Sigmoid colon (tissue), 6 donors: ENCODE measurements at regions not wholly inside any gene's neighbourhood (a gene's known extent, or its start where the extent isn't known, plus 50 kb on each side); places are given as distances from the start of the nearest gene placed in this dataset.
A peak's percentile ranks its signal among the peaks of the same experiment; 100 is the strongest.

Experiments
- DNase-seq: peaks from one replicate; pipeline ENCODE4 v3.0.0-alpha.2; 2019
- H3K27ac ChIP-seq, 4 donors: fragments of 200-600 bp; sonication (generic); one replicate each; pipeline ENCODE4 v1.5.1; 2016 to 2019; ENCODE audit warnings: mild to moderate bottlenecking in 1 of 4
- H3K27me3 ChIP-seq, 3 donors: fragments of 200-600 bp; sonication (generic); one replicate each; pipeline ENCODE4 v1.5.1; 2019; ENCODE audit warnings: mild to moderate bottlenecking in 1 of 3
- H3K36me3 ChIP-seq, 4 donors: fragments of 200-600 bp; sonication (generic); one replicate each; pipeline ENCODE4 v1.5.1; 2016 to 2019
- H3K4me1 ChIP-seq, 4 donors: fragments of 200-600 bp; sonication (generic); one replicate each; pipeline ENCODE4 v1.5.1; 2017 to 2019
- H3K4me3 ChIP-seq, 4 donors: fragments of 200-600 bp; sonication (generic); one replicate each; pipeline ENCODE4 v1.5.1; 2017 to 2019; ENCODE audit warnings: mild to moderate bottlenecking in 2 of 4, moderate library complexity in 1 of 4
- H3K9me3 ChIP-seq, 4 donors: fragments of 200-600 bp in 3 of 4; sonication (generic) in 3 of 4; one replicate each; pipeline versions ENCODE4 v1.5.1 to v1.6.1; 2013 to 2019
- EP300 ChIP-seq, 4 donors: sonication (generic); formaldehyde crosslinking; IDR thresholded peaks; one replicate each; pipeline ENCODE4 v1.6.1; 2017; ENCODE audit warnings: antibody characterized with exemption in 4 of 4
- POLR2A ChIP-seq, 2 donors: fragments of 450-650 bp; IDR thresholded peaks; one replicate each; pipeline ENCODE4 v1.6.1; 2016; ENCODE audit warnings: antibody characterized with exemption in 2 of 2, mild to moderate bottlenecking in 2 of 2, moderate library complexity in 2 of 2
- POLR2AphosphoS5 ChIP-seq, 4 donors: sonication (generic); formaldehyde crosslinking; IDR thresholded peaks; one replicate each; pipeline ENCODE4 v1.6.1; 2017; ENCODE audit warnings: antibody characterized with exemption in 4 of 4
- WGBS, 2 donors: extraction: QIAGEN DNeasy Blood & Tissue Kit; methylation state at CpG; one replicate each; pipeline ENCODE4 v1.1.7; 2013; 5-methylcytosine and 5-hydroxymethylcytosine counted together
- intact Hi-C: fragments of 100-400 bp; cut with DNase I; formaldehyde crosslinking; loops from one replicate; pipeline ENCODE4 v1.15.1; 2023
- TF ChIP-seq, protein P1 (sequence below), 4 experiments: fragments of 450-650 bp in 3 of 4; fragments of 200-600 bp in 1 of 4; IDR thresholded peaks; one replicate each; pipeline ENCODE4 v1.5.1; 2016 to 2019; ENCODE audit warnings: antibody characterized with exemption in 4 of 4, mild to moderate bottlenecking in 3 of 4, moderate library complexity in 2 of 4
- donor health status: healthy with polysubstance abuse.
- donor health status: healthy.

DNA sequence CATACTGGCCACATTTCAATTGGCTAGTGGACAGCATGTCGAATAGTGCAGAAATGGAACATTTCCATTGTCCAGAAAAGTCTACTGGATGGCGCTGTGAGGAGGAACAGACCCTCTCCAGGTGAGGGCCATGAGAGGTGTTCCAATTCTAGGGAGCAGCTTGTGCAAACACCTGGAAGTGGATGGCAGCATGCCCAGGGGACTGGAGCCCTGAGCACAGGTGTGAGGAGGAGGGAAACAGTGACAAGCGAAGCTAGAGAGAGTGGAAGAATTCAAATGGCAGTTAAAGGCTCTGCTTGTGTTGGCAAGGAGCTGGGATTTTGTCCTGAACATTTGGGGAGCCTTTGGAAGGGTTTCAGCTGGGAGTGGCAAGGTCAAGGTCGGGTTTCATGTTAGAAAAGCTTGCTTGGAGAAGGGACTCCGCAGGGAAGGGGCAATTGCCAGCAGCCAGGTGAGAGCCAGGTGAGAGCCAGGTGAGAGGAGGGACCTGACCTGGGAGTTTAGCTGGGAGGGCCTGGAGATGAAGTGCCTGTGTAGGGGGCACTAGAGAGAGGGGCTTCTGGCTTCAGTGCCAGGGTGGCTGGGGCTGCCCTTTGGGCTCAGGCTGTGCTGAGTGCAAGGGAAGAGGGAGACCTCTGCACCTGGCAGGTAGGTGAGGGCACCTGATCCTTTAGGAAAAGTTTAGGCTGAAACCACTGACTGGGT, 93.8 kb downstream of the LINGO1 start:
- Histone ChIP-seq H3K27me3 (no peaks in the 10 kb centered on the region), H3K27ac (no peak overlapping the region), H3K4me1 (peaks cover 0 to 19% (median 14%) of the 10 kb centered on the region in 4 donors), H3K9me3 (no peaks in the 10 kb centered on the region), H3K4me3 (no peak overlapping the region), H3K36me3 (no peaks in the 10 kb centered on the region)
- no peak for TF ChIP-seq EP300 (IDR thresholded peaks at IDR 0.05)
- TF ChIP-seq, protein P1, sequence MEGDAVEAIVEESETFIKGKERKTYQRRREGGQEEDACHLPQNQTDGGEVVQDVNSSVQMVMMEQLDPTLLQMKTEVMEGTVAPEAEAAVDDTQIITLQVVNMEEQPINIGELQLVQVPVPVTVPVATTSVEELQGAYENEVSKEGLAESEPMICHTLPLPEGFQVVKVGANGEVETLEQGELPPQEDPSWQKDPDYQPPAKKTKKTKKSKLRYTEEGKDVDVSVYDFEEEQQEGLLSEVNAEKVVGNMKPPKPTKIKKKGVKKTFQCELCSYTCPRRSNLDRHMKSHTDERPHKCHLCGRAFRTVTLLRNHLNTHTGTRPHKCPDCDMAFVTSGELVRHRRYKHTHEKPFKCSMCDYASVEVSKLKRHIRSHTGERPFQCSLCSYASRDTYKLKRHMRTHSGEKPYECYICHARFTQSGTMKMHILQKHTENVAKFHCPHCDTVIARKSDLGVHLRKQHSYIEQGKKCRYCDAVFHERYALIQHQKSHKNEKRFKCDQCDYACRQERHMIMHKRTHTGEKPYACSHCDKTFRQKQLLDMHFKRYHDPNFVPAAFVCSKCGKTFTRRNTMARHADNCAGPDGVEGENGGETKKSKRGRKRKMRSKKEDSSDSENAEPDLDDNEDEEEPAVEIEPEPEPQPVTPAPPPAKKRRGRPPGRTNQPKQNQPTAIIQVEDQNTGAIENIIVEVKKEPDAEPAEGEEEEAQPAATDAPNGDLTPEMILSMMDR (IDR thresholded peaks at IDR 0.05) = no peak
- no peak for TF ChIP-seq POLR2A (IDR thresholded peaks at IDR 0.05)
- TF ChIP-seq POLR2AphosphoS5 (IDR thresholded peaks at IDR 0.05) = no peak
- intact Hi-C loops = no loop called here
- peak; percentile 49 for DNase-seq
- WGBS, 2 donors = 22 to 68% methylated on average over 5 of the region's 5 CpGs

DNA sequence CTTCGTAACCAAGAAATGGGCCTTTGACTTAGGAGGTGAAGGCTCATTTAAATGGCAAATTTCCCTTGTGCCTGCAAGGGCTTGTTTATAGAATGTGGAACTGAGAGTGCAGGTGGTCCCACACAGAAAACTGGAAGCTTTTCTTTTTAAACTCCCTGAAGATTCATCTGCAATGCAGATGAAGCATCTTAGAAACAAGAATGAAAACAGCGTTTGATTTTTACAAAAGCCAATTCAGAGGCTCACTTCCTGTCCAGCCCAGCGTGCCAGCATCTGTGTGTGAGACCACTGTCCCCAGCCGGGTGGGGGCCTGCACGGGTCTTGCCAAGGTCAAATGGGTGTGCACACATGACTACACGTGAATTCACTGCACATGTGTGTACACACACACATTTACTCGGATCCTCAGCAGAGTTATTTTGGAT, 94.7 kb downstream of the LINGO1 start:
- no peaks in the 10 kb centered on the region for H3K9me3 ChIP-seq
- intact Hi-C loops = no loop called here
- DNase-seq = peak; percentile 50
- H3K4me1 ChIP-seq = peaks cover 0 to 13% (median 5%) of the 10 kb centered on the region in 4 donors
- TF ChIP-seq, protein P1 (IDR thresholded peaks at IDR 0.05) = no peak
- TF ChIP-seq POLR2A (IDR thresholded peaks at IDR 0.05) = no peak
- no peak for TF ChIP-seq EP300 (IDR thresholded peaks at IDR 0.05)
- TF ChIP-seq POLR2AphosphoS5 (IDR thresholded peaks at IDR 0.05) = no peak
- WGBS, 2 donors = 54 to 61% methylated on average over 7 of the region's 7 CpGs
- no peaks in the 10 kb centered on the region for H3K36me3 ChIP-seq
- no peak overlapping the region for H3K4me3 ChIP-seq
- H3K27me3 ChIP-seq = no peaks in the 10 kb centered on the region
- no peak overlapping the region for H3K27ac ChIP-seq

DNA sequence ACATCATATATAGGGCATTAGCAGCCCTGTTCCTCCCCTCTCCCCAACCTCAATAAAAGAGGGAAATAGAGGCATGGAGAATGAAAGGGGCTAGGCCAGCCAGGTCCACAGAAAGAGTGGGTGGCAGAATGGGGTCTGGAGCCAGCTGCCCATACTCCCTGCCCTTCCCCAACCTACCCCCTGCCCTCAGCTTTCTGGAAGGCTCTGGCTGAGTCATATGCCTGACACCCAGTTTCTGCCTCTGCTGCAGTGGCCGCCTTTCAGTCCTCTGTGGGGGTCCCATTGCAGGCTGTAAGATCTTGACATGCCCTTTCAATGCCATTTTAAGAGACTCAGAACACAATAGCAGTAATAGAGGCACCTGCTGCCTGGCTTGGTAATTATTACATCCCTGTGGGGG, 95.7 kb downstream of the LINGO1 start:
- no peak overlapping the region for H3K27ac ChIP-seq
- H3K36me3 ChIP-seq = no peaks in the 10 kb centered on the region
- peaks cover 0 to 8% (median 0%) of the 10 kb centered on the region in 4 donors for H3K4me1 ChIP-seq
- 93% methylated on average over 1 of the region's 1 CpG for WGBS, 2 donors
- TF ChIP-seq, protein P1 (IDR thresholded peaks at IDR 0.05) = no peak
- TF ChIP-seq POLR2AphosphoS5 (IDR thresholded peaks at IDR 0.05) (no peak), POLR2A (IDR thresholded peaks at IDR 0.05) (no peak), EP300 (IDR thresholded peaks at IDR 0.05) (no peak)
- H3K9me3 ChIP-seq = no peaks in the 10 kb centered on the region
- peak; percentile 32 for DNase-seq
- intact Hi-C loops = no loop called here
- H3K4me3 ChIP-seq = no peak overlapping the region
- H3K27me3 ChIP-seq = no peaks in the 10 kb centered on the region

DNA sequence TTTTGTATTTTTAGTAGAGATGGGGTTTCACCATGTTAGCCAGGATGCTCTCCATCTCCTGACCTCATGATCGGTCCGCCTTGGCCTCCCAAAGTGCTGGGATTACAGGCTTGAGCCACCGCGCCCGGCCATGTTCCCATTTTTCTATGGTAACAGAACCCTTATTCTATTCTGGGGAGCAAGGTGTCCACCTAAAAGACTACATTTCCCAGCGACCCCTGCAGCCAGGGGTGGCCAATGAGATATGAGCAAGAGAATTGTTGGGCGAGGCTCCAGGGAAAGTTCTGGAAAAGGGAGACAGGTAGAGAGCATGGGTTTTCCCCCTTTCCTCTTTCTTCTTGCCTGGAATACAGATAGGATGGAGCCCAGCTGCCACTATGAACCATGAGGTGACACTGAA, 96.9 kb downstream of the LINGO1 start:
- no peak overlapping the region for H3K27ac ChIP-seq
- no peaks in the 10 kb centered on the region for H3K36me3 ChIP-seq
- H3K9me3 ChIP-seq = no peaks in the 10 kb centered on the region
- no peak for TF ChIP-seq EP300 (IDR thresholded peaks at IDR 0.05)
- no peak for TF ChIP-seq POLR2A (IDR thresholded peaks at IDR 0.05)
- no peak for TF ChIP-seq POLR2AphosphoS5 (IDR thresholded peaks at IDR 0.05)
- TF ChIP-seq, protein P1 (IDR thresholded peaks at IDR 0.05) = no peak
- WGBS, 2 donors = 91 to 95% methylated on average over 7 of the region's 7 CpGs
- intact Hi-C loops = no loop called here
- H3K27me3 ChIP-seq = no peaks in the 10 kb centered on the region
- no peak overlapping the region for H3K4me3 ChIP-seq
- DNase-seq = peak; percentile 19
- peaks cover 0 to 8% (median 0%) of the 10 kb centered on the region in 4 donors for H3K4me1 ChIP-seq
